ENCODE measurements at regions not wholly inside any gene's neighbourhood (a gene's known extent, or its start where the extent isn't known, plus 50 kb on each side); places are given as distances from the start of the nearest gene placed in this dataset.

DNA sequence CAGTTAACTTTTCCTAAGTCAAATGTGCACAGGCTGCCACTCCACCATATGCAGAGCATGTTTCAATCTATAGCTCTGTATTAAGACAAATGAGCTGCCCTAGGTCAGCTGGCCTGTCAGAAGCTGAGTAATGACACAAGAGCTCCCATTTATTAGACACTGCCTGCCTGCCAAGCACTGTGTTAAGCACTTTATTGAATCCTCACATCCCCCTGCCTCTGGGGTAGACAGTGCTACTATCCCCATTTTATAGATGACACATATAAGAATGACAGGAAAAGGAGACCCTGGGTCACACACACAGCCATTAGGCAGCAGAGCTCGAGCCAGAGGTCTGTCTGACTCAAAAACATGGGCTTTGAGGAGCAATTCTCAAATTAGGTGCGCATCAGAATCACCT is 179.8 kb upstream of the PDE1C start:
- Histone ChIP-seq H3K36me3 (no peaks in the 10 kb centered on the region), H3K9me3 (no peaks in the 10 kb centered on the region), H3K4me3 (no peak overlapping the region), H3K27me3 (no peaks in the 10 kb centered on the region), H3K4me1 (no peaks in the 10 kb centered on the region), H3K27ac (no peak overlapping the region)
- TF ChIP-seq POLR2AphosphoS5 (IDR thresholded peaks at IDR 0.05; ENCODE audit: insufficient read depth in 1 of 2, low read depth in 1 of 2) (no peak), CTCF (IDR thresholded peaks at IDR 0.05) (no peak), POLR2A (IDR thresholded peaks at IDR 0.05) (no peak)
- no peak for DNase-seq (ENCODE audit: extremely low spot score in 2 of 2)
- intact Hi-C loops (cut with DNase I): no loop called here

- intact Hi-C loops (cut with DNase I): no loop called here
- no peaks in the 10 kb centered on the region for H3K36me3 ChIP-seq
- no peak for DNase-seq (ENCODE audit: extremely low spot score in 2 of 2)
- no peak overlapping the region for H3K4me3 ChIP-seq
- H3K9me3 ChIP-seq: no peaks in the 10 kb centered on the region
- H3K27me3 ChIP-seq: no peaks in the 10 kb centered on the region
- H3K27ac ChIP-seq: no peak overlapping the region
- H3K4me1 ChIP-seq: no peaks in the 10 kb centered on the region
- no peak for TF ChIP-seq POLR2AphosphoS5 (IDR thresholded peaks at IDR 0.05; ENCODE audit: insufficient read depth in 1 of 2, low read depth in 1 of 2)
- no peak for TF ChIP-seq POLR2A (IDR thresholded peaks at IDR 0.05)
- no peak for TF ChIP-seq CTCF (IDR thresholded peaks at IDR 0.05)
Measured at GRCh38 chr7:32248522-32248921, 178.3 kb upstream of the PDE1C start.

DNA sequence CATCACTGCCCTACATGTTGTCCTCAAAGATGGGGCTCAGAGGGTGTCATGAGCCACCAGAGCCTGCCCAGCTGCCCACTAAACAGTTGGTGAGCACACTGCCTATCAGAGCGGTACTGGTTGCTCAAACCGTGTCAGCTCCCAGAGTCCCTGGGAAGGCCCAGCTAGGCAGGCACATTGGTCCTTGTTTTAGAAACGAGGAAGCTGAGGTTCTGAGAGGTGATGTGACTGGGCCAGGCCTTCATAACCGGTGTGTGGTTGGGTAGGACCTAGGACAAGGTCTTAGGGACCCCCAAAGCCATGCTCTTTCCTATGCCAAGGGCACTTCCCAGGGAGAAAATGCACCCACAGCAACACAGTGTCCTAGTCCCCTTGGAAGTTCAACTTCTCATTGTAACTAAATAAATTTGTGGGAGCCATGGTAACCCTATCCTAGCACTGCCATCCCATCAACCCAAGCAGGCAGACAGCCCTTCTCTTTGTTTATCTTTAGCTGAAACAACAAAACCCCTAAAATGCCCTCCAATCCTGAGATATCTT is 174.7 kb upstream of the PDE1C start:
- H3K27ac ChIP-seq: no peak overlapping the region
- DNase-seq (ENCODE audit: extremely low spot score in 2 of 2): peak; percentile 52 to 74
- H3K27me3 ChIP-seq: no peaks in the 10 kb centered on the region
- intact Hi-C loops (cut with DNase I): no loop called here
- H3K9me3 ChIP-seq: no peaks in the 10 kb centered on the region
- H3K36me3 ChIP-seq: no peaks in the 10 kb centered on the region
- no peak overlapping the region for H3K4me3 ChIP-seq
- H3K4me1 ChIP-seq: no peaks in the 10 kb centered on the region
- TF ChIP-seq CTCF (IDR thresholded peaks at IDR 0.05) (no peak), POLR2A (IDR thresholded peaks at IDR 0.05) (no peak), POLR2AphosphoS5 (IDR thresholded peaks at IDR 0.05; ENCODE audit: insufficient read depth in 1 of 2, low read depth in 1 of 2) (no peak)

GRCh38 chr7:32243687-32244290 is 173.6 kb upstream of the PDE1C start:
- Histone ChIP-seq H3K4me1 (no peaks in the 10 kb centered on the region), H3K4me3 (no peak overlapping the region), H3K9me3 (no peaks in the 10 kb centered on the region), H3K27me3 (no peaks in the 10 kb centered on the region), H3K36me3 (no peaks in the 10 kb centered on the region), H3K27ac (no peak overlapping the region)
- TF ChIP-seq POLR2AphosphoS5 (IDR thresholded peaks at IDR 0.05; ENCODE audit: insufficient read depth in 1 of 2, low read depth in 1 of 2) (no peak), POLR2A (IDR thresholded peaks at IDR 0.05) (no peak)
- intact Hi-C loops (cut with DNase I): no loop called here
- DNase-seq (ENCODE audit: extremely low spot score in 2 of 2): peak in 1 of 2 donors; percentile 27

- H3K4me3 ChIP-seq: no peak overlapping the region
Measured at GRCh38 chr7:32242436-32242835, 172.2 kb upstream of the PDE1C start.

More at GRCh38 chr7:32242436-32242835, 172.2 kb upstream of the PDE1C start:
- intact Hi-C loops (cut with DNase I): no loop called here
- no peaks in the 10 kb centered on the region for H3K4me1 ChIP-seq
- no peak overlapping the region for H3K27ac ChIP-seq
- DNase-seq (ENCODE audit: extremely low spot score in 2 of 2): peak; percentile 31 to 52
- TF ChIP-seq POLR2AphosphoS5 (IDR thresholded peaks at IDR 0.05; ENCODE audit: insufficient read depth in 1 of 2, low read depth in 1 of 2) (no peak), POLR2A (IDR thresholded peaks at IDR 0.05) (no peak), CTCF (IDR thresholded peaks at IDR 0.05) (no peak)
- no peaks in the 10 kb centered on the region for H3K27me3 ChIP-seq
- no peaks in the 10 kb centered on the region for H3K36me3 ChIP-seq
- no peaks in the 10 kb centered on the region for H3K9me3 ChIP-seq

Measured in vagina (tissue), 2 donors.